Mucosa of gallbladder (tissue), 1 donor: ENCODE measurements at regions not wholly inside any gene's neighbourhood (a gene's known extent, or its start where the extent isn't known, plus 50 kb on each side); places are given as distances from the start of the nearest gene placed in this dataset.

Experiments
- DNase-seq: peaks from one replicate; pipeline ENCODE4 v3.0.0-alpha.2; 2020; ENCODE audit warnings: low spot score
- donor health status: DM: no; HTN: no; CAD: no.

GRCh38 chr18:72601481-72601880 lies 57.3 kb upstream of the CBLN2 start:
- DNase-seq = no peak
